Nephron (organoid): ENCODE measurements at regions not wholly inside any gene's neighbourhood (a gene's known extent, or its start where the extent isn't known, plus 50 kb on each side); places are given as distances from the start of the nearest gene placed in this dataset.

ENCODE experiments used
- H3K27ac Mint-ChIP-seq, 3 experiments: 2 replicates each; pipeline ENCODE4 v1.8.0; 2020; ENCODE audit warnings: mixed read lengths in 3 of 3, mild to moderate bottlenecking in 2 of 3, moderate library complexity in 1 of 3
- H3K27me3 Mint-ChIP-seq: 2 replicates; pipeline ENCODE4 v1.8.0; 2021; ENCODE audit warnings: low read depth, mild to moderate bottlenecking, moderate library complexity, mixed read lengths
- H3K36me3 Mint-ChIP-seq: 2 replicates; pipeline ENCODE4 v1.8.0; 2020; ENCODE audit warnings: low read depth, mixed read lengths
- H3K4me1 Mint-ChIP-seq: 2 replicates; pipeline ENCODE4 v1.8.0; 2020; ENCODE audit warnings: mixed read lengths
- H3K4me3 Mint-ChIP-seq, 3 experiments: 2 replicates each; pipeline ENCODE4 v1.8.0; 2020; ENCODE audit warnings: mild to moderate bottlenecking in 3 of 3, mixed read lengths in 3 of 3, moderate library complexity in 2 of 3
- H3K9me3 Mint-ChIP-seq: 2 replicates; pipeline ENCODE4 v1.8.0; 2020; ENCODE audit warnings: mixed read lengths
- CTCF ChIP-seq, 3 experiments: fragments of 200-600 bp; sonication (generic); IDR thresholded peaks; one replicate each; pipeline ENCODE4 v1.5.0; 2021; ENCODE audit warnings: antibody characterized with exemption in 3 of 3; ENCODE audit not compliant: unreplicated experiment in 3 of 3

- TF ChIP-seq CTCF (IDR thresholded peaks at IDR 0.05; ENCODE audit: unreplicated experiment in 3 of 3) = no peak
- H3K4me1 Mint-ChIP-seq = peaks cover 37% of the 10 kb centered on the region
- H3K27ac Mint-ChIP-seq = peak overlapping the region in 1 of 3 experiments; percentile 62
Measured at GRCh38 chr6:168834801-168835200, 393.8 kb downstream of the SMOC2 start.

DNA sequence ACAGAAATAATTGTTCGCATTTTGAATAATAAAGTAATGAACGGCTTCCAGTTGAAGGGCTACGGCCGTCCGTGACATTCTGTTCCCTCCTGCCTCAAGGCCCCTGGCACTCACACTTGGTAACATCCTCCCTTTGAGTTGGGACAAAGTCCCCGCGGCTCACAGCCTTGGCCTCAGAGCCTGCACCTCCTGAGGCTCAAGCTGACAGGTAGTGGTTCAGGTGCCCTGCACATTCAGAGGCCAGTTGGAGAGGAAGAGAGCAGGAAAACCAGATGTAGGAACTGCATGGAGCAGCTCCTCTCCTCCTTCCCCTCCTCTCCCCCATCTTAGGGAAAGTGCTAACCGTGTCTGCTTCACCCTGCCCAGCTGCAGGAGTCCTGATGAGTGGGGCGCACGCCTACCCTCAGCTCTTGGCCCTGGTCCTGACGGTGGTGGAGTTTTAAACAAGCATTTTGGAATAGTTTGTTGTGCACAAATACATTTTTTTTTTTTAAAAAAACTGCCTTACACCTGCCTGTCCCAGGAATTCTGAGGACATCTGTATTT is 393.1 kb downstream of the SMOC2 start:
- H3K4me1 Mint-ChIP-seq = peaks cover 37% of the 10 kb centered on the region
- no peak overlapping the region for H3K4me3 Mint-ChIP-seq
- H3K36me3 Mint-ChIP-seq = no peaks in the 10 kb centered on the region
- no peak overlapping the region for H3K27ac Mint-ChIP-seq
- no peaks in the 10 kb centered on the region for H3K9me3 Mint-ChIP-seq
- peaks cover 9% of the 10 kb centered on the region for H3K27me3 Mint-ChIP-seq
- no peak for TF ChIP-seq CTCF (IDR thresholded peaks at IDR 0.05; ENCODE audit: unreplicated experiment in 3 of 3)

More at GRCh38 chr6:168834801-168835200, 393.8 kb downstream of the SMOC2 start:
- Mint-ChIP-seq H3K36me3 (no peaks in the 10 kb centered on the region), H3K9me3 (no peaks in the 10 kb centered on the region), H3K27me3 (peaks cover 15% of the 10 kb centered on the region), H3K4me3 (no peak overlapping the region)

DNA sequence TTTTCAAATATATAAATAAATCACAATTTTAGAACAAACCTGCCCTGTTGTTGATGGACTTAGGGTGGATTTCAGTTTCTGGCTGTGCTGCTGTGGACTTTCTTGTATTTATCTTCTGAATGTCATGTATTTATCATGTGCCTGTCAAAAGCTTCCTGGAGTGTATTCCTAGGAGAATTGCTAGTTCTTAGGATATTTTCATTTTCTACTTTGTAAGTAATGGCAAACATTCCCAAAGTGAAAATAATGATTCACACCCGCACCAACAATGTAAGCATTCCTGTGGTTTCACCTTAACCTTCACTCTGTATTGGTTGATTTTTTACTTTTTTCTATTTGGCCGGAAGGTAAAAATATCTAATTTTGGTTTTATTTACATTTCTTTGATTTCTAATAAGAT is 387.8 kb downstream of the SMOC2 start:
- no peaks in the 10 kb centered on the region for H3K9me3 Mint-ChIP-seq
- H3K4me1 Mint-ChIP-seq = peaks cover 34% of the 10 kb centered on the region
- H3K4me3 Mint-ChIP-seq = no peak overlapping the region
- no peaks in the 10 kb centered on the region for H3K27me3 Mint-ChIP-seq
- H3K36me3 Mint-ChIP-seq = no peaks in the 10 kb centered on the region
- TF ChIP-seq CTCF (IDR thresholded peaks at IDR 0.05; ENCODE audit: unreplicated experiment in 3 of 3) = no peak
- peak overlapping the region in 2 of 3 experiments; percentile 16 to 48 for H3K27ac Mint-ChIP-seq

GRCh38 chr6:168828035-168828434 is 387.1 kb downstream of the SMOC2 start:
- H3K4me1 Mint-ChIP-seq = peaks cover 42% of the 10 kb centered on the region
- no peak for TF ChIP-seq CTCF (IDR thresholded peaks at IDR 0.05; ENCODE audit: unreplicated experiment in 3 of 3)
- peaks cover 2% of the 10 kb centered on the region for H3K9me3 Mint-ChIP-seq
- H3K36me3 Mint-ChIP-seq = no peaks in the 10 kb centered on the region
- H3K4me3 Mint-ChIP-seq = no peak overlapping the region
- H3K27ac Mint-ChIP-seq = peak overlapping the region in 2 of 3 experiments; percentile 89 to 91
- no peaks in the 10 kb centered on the region for H3K27me3 Mint-ChIP-seq

GRCh38 chr6:168827586-168827871 is 386.5 kb downstream of the SMOC2 start:
- peaks cover 42% of the 10 kb centered on the region for H3K4me1 Mint-ChIP-seq
- no peak overlapping the region for H3K4me3 Mint-ChIP-seq
- H3K27me3 Mint-ChIP-seq = no peaks in the 10 kb centered on the region
- no peak for TF ChIP-seq CTCF (IDR thresholded peaks at IDR 0.05; ENCODE audit: unreplicated experiment in 3 of 3)
- peak overlapping the region; percentile 68 to 91 (median 89) for H3K27ac Mint-ChIP-seq
- no peaks in the 10 kb centered on the region for H3K36me3 Mint-ChIP-seq
- peaks cover 2% of the 10 kb centered on the region for H3K9me3 Mint-ChIP-seq
